GM12878 (cell line): ENCODE measurements at regions not wholly inside any gene's neighbourhood (a gene's known extent, or its start where the extent isn't known, plus 50 kb on each side); places are given as distances from the start of the nearest gene placed in this dataset.

Experiments used
- ATAC-seq: fragments of 200-7000 bp; cut with Tn5 transposase; 3 replicates; pipeline ENCODE4 v1.9.1; 2020; ENCODE audit warnings: mild to moderate bottlenecking, moderate library complexity
- BruUV-seq: library from RNA; stranded (reverse); fragments of 400-500 nt; replicated peaks from 2 replicates; lab custom pipeline; 2021; lab: Mats Ljungman, UMichigan
- CTCF ChIA-PET: fragments of 300-600 bp; sonication (Branson Sonifier 250); formaldehyde crosslinking; extraction: SDS; loops from one replicate; lab custom pipeline; 2021; ENCODE audit warnings: inconsistent platforms; lab: Yijun Ruan, JAX
- POLR2A ChIA-PET: fragments of 350-600 bp; formaldehyde crosslinking; extraction: SDS; loops from one replicate; lab custom pipeline; 2021; ENCODE audit warnings: inconsistent platforms; lab: Charles Lee
- RAD21 ChIA-PET: fragments of 300-600 bp; sonication (Branson Sonifier 250); formaldehyde crosslinking; loops from one replicate; lab custom pipeline; 2023; ENCODE audit warnings: antibody characterized with exemption; ENCODE audit not compliant: unreplicated experiment; lab: Charles Lee
- SMC1A ChIA-PET: fragments of 300-600 bp; sonication (Branson Sonifier 250); formaldehyde crosslinking; loops from one replicate; lab custom pipeline; 2023; ENCODE audit not compliant: unreplicated experiment, uncharacterized antibody; lab: Charles Lee
- DNase-seq: peaks from one replicate; pipeline ENCODE4 v3.0.0-alpha.2; 2011; ENCODE audit warnings: low read depth, low spot score
- FAIRE-seq: peaks from 3 replicates; lab custom pipeline; 2011; peaks lifted over from hg19 to GRCh38; lab: Jason Lieb, UNC
- H2AFZ ChIP-seq: 2 replicates; pipeline ENCODE4 v1.6.0; 2011; ENCODE audit warnings: low read depth, low read length, control low read depth; ENCODE audit not compliant: control insufficient read depth
- H3K27ac ChIP-seq: 2 replicates; pipeline ENCODE4 v1.5.1; 2011; ENCODE audit warnings: control low read depth; ENCODE audit not compliant: control insufficient read depth, insufficient read depth
- H3K27me3 ChIP-seq, 2 experiments: replicated peaks in 1 of 2; 2 replicates each; pipeline versions ENCODE4 v1.6.0 to v1.6.1; 2011; ENCODE audit warnings: low read length in 1 of 2; ENCODE audit not compliant: control insufficient read depth in 2 of 2, insufficient read depth in 2 of 2
- H3K36me3 ChIP-seq, 2 experiments: 2 replicates each; pipeline ENCODE4 v1.5.1; 2011; ENCODE audit warnings: low read length in 1 of 2; ENCODE audit not compliant: control insufficient read depth in 2 of 2, insufficient read depth in 2 of 2
- H3K4me1 ChIP-seq: 2 replicates; pipeline ENCODE4 v1.6.1; 2011; ENCODE audit warnings: mild to moderate bottlenecking, low read length, moderate library complexity, mixed read lengths; ENCODE audit not compliant: control insufficient read depth, insufficient read depth
- H3K4me2 ChIP-seq: 2 replicates; pipeline ENCODE4 v1.6.0; 2011; ENCODE audit warnings: control low read depth; ENCODE audit not compliant: control insufficient read depth, insufficient read depth
- H3K4me3 ChIP-seq: fragments of 200-600 bp; sonication (generic); 2 replicates; pipeline ENCODE4 v1.5.1; 2016
- H3K79me2 ChIP-seq: 2 replicates; pipeline ENCODE4 v1.6.0; 2011; ENCODE audit warnings: low read length; ENCODE audit not compliant: control insufficient read depth, insufficient read depth
- H3K9ac ChIP-seq: 2 replicates; pipeline ENCODE4 v1.8.0; 2011; ENCODE audit warnings: low read length, control low read depth, mixed read lengths; ENCODE audit not compliant: control insufficient read depth, insufficient read depth
- H3K9me3 ChIP-seq: replicated peaks from 3 replicates; pipeline ENCODE4 v1.5.1; 2011; ENCODE audit warnings: mild to moderate bottlenecking, low read length; ENCODE audit not compliant: control insufficient read depth, insufficient read depth
- H4K20me1 ChIP-seq: 2 replicates; pipeline ENCODE4 v1.6.0; 2011; ENCODE audit not compliant: control insufficient read depth, insufficient read depth
- HCFC1 ChIP-seq: fragments of 150-350 bp; IDR thresholded peaks from 2 replicates; pipeline ENCODE4 v1.6.1; 2014; ENCODE audit warnings: low read length
- KLF5 ChIP-seq: fragments of 450-650 bp; IDR thresholded peaks from 2 replicates; pipeline ENCODE4 v1.6.1; 2014; ENCODE audit warnings: mild to moderate bottlenecking; ENCODE audit not compliant: partially characterized antibody
- MEF2B ChIP-seq: fragments of 450-650 bp; IDR thresholded peaks from 2 replicates; pipeline ENCODE4 v1.6.1; 2018; ENCODE audit warnings: mild to moderate bottlenecking, moderate library complexity; ENCODE audit not compliant: partially characterized antibody, poor library complexity, severe bottlenecking
- NFIC ChIP-seq: IDR thresholded peaks from 2 replicates; pipeline ENCODE4 v1.6.1; 2012; ENCODE audit warnings: low read depth, mild to moderate bottlenecking, inconsistent platforms, low read length, moderate library complexity
- NR2C1 ChIP-seq: fragments of 450-650 bp; IDR thresholded peaks from 2 replicates; pipeline ENCODE4 v1.6.1; 2017; ENCODE audit warnings: antibody characterized with exemption, mild to moderate bottlenecking, moderate library complexity
- NR2F1 ChIP-seq: fragments of 450-650 bp; conservative IDR thresholded peaks from 2 replicates; pipeline ENCODE4 v1.6.1; 2017; ENCODE audit warnings: mild to moderate bottlenecking
- POLR2AphosphoS2 ChIP-seq: IDR thresholded peaks from 2 replicates; pipeline ENCODE4 v1.6.1; 2011; ENCODE audit warnings: low read depth, mild to moderate bottlenecking, low read length, improper control_type of control experiment, moderate library complexity
- RCOR1 ChIP-seq: conservative IDR thresholded peaks from 2 replicates; pipeline ENCODE4 v1.6.1; 2012; ENCODE audit warnings: low read depth, low read length, improper control_type of control experiment
- REST ChIP-seq: IDR thresholded peaks from 2 replicates; pipeline ENCODE4 v1.6.1; 2012; ENCODE audit warnings: mild to moderate bottlenecking, low read depth, low read length
- SMAD5 ChIP-seq: IDR thresholded peaks from 2 replicates; pipeline ENCODE4 v1.6.1; 2016; ENCODE audit warnings: antibody characterized with exemption, low read depth
- SREBF2 ChIP-seq: IDR thresholded peaks from 2 replicates; pipeline ENCODE4 v1.6.1; 2012; ENCODE audit warnings: mild to moderate bottlenecking, low read length
- TCF12 ChIP-seq: IDR thresholded peaks from 2 replicates; pipeline ENCODE4 v1.6.1; 2011; ENCODE audit warnings: low read depth, mild to moderate bottlenecking, low read length
- WRNIP1 ChIP-seq: IDR thresholded peaks from 2 replicates; pipeline ENCODE4 v1.6.1; 2011; ENCODE audit warnings: low read depth, low read length, improper control_type of control experiment, borderline replicate concordance
- WGBS: methylation state at CpG from one replicate; pipeline ENCODE4 v1.1.6; 2016; ENCODE audit warnings: low lambda C conversion rate; ENCODE audit not compliant: insufficient replicate concordance, insufficient coverage; ENCODE audit errors: missing lambda C conversion rate; 5-methylcytosine and 5-hydroxymethylcytosine counted together
- in situ Hi-C: fragments of 300-500 bp; cut with MboI; formaldehyde crosslinking; loops from 9 replicates; pipeline ENCODE4 v1.14.3; 2018; ENCODE audit warnings: mixed read lengths
- intact Hi-C: fragments of 100-400 bp; cut with micrococcal nuclease; formaldehyde crosslinking; loops from one replicate; pipeline ENCODE4 v1.14.2; 2022; ENCODE audit not compliant: unreplicated experiment

GRCh38 chr18:8974696-8975095, 127.8 kb upstream of the NDUFV2 start:
- Histone ChIP-seq H3K9me3 (no peaks in the 10 kb centered on the region; the same call in 2 of the 3 replicates), H2AFZ (no peak overlapping the region), H3K36me3 (no peaks in the 10 kb centered on the region), H3K79me2 (no peaks in the 10 kb centered on the region), H3K4me1 (no peaks in the 10 kb centered on the region), H3K27me3 (no peaks in the 10 kb centered on the region), H3K27ac (no peak overlapping the region), H4K20me1 (no peaks in the 10 kb centered on the region), H3K9ac (no peak overlapping the region), H3K4me2 (no peak overlapping the region), H3K4me3 (no peak overlapping the region)
- ChIA-PET SMC1A (no interaction called here), CTCF (no interaction called here), POLR2A (no interaction called here), RAD21 (no interaction called here)
- FAIRE-seq (no peak), ATAC-seq (no peak), DNase-seq (no peak)
- intact Hi-C loops (no loop called here), in situ Hi-C loops (loop anchor here (25.0 kb wide), 2 partner anchors 137 to 487 kb away; no protein-coding TSS in a partner anchor)
- BruUV-seq: no TSS peak
- WGBS: 39% methylated on average over 2 of the region's 2 CpGs
- TF ChIP-seq TCF12 (no peak), MEF2B (no peak), POLR2AphosphoS2 (no peak), WRNIP1 (no peak)

GRCh38 chr18:8975624-8976023, 126.9 kb upstream of the NDUFV2 start:
- Histone ChIP-seq H3K4me3 (no peak overlapping the region), H3K27me3 (no peaks in the 10 kb centered on the region), H3K27ac (no peak overlapping the region), H2AFZ (no peak overlapping the region), H3K79me2 (no peaks in the 10 kb centered on the region), H3K9me3 (no peaks in the 10 kb centered on the region; the same call in 2 of the 3 replicates), H4K20me1 (no peaks in the 10 kb centered on the region), H3K36me3 (no peaks in the 10 kb centered on the region), H3K4me1 (no peaks in the 10 kb centered on the region), H3K9ac (no peak overlapping the region), H3K4me2 (no peak overlapping the region)
- BruUV-seq: no TSS peak
- in situ Hi-C loops: loop anchor here (25.0 kb wide), 1 partner anchor 488 kb away; no protein-coding TSS in a partner anchor
- intact Hi-C loops: no loop called here
- RAD21 ChIA-PET: no interaction called here
- POLR2A ChIA-PET: no interaction called here
- DNase-seq (no peak), ATAC-seq (no peak), FAIRE-seq (no peak)
- CTCF ChIA-PET: no interaction called here
- SMC1A ChIA-PET: interaction anchor here (1.2 kb wide), 1 partner anchor 8 kb away, joined by 3 read pairs; no protein-coding TSS in a partner anchor
- TF ChIP-seq NR2F1 (no peak), RCOR1 (no peak), SREBF2 (no peak), REST (no peak), SMAD5 (no peak), KLF5 (no peak), NR2C1 (no peak), NFIC (no peak), HCFC1 (no peak)
- WGBS: 48% methylated on average over 7 of the region's 7 CpGs
